Stomach (tissue), 8 donors: ENCODE measurements at regions not wholly inside any gene's neighbourhood (a gene's known extent, or its start where the extent isn't known, plus 50 kb on each side); places are given as distances from the start of the nearest gene placed in this dataset.

Experiments used
- DNase-seq, 2 donors: peaks; one replicate each; pipeline versions ENCODE4 v3.0.0 to v3.0.0-alpha.2; 2013 to 2019
- H3K27ac ChIP-seq, 5 donors: fragments of 200-600 bp in 4 of 5; sonication (generic) in 4 of 5; one replicate each; pipeline ENCODE4 v1.5.1; 2013 to 2019; ENCODE audit warnings: mild to moderate bottlenecking in 1 of 5, moderate library complexity in 1 of 5
- H3K27me3 ChIP-seq, 3 donors: fragments of 200-600 bp; sonication (generic); one replicate each; pipeline ENCODE4 v1.5.1; 2017 to 2019; ENCODE audit warnings: mixed run types in 1 of 3
- H3K36me3 ChIP-seq, 4 donors: fragments of 200-600 bp; sonication (generic); 1 replicate in 3 of 4; 2 replicates in 1 of 4; pipeline ENCODE4 v1.5.1; 2016 to 2019
- H3K4me1 ChIP-seq, 4 donors: fragments of 200-600 bp; sonication (generic); one replicate each; pipeline ENCODE4 v1.5.1; 2016 to 2019
- H3K4me3 ChIP-seq, 4 donors: fragments of 200-600 bp; sonication (generic) in 3 of 4; one replicate each; pipeline ENCODE4 v1.5.1; 2016 to 2019; ENCODE audit warnings: mild to moderate bottlenecking in 1 of 4
- H3K9me3 ChIP-seq, 4 donors: fragments of 200-600 bp; sonication (generic); one replicate each; pipeline ENCODE4 v1.5.1; 2016 to 2019
- CTCF ChIP-seq, 7 experiments: fragments of 450-650 bp in 4 of 7; fragments of 200-600 bp in 3 of 7; sonication (generic) in 3 of 7; IDR thresholded peaks; one replicate each; pipeline ENCODE4 v1.5.1; 2016 to 2019; ENCODE audit warnings: antibody characterized with exemption in 7 of 7, control low read depth in 2 of 7, mild to moderate bottlenecking in 1 of 7
- EP300 ChIP-seq: sonication (generic); formaldehyde crosslinking; IDR thresholded peaks from one replicate; pipeline ENCODE4 v1.6.1; 2017; ENCODE audit warnings: antibody characterized with exemption
- POLR2A ChIP-seq, 4 donors: fragments of 450-650 bp; IDR thresholded peaks; one replicate each; pipeline ENCODE4 v1.6.1; 2016; ENCODE audit warnings: antibody characterized with exemption in 4 of 4, control low read depth in 2 of 4, mild to moderate bottlenecking in 1 of 4, moderate library complexity in 1 of 4
- POLR2AphosphoS5 ChIP-seq, 3 donors: sonication (generic); formaldehyde crosslinking; IDR thresholded peaks; one replicate each; pipeline ENCODE4 v1.6.1; 2016; ENCODE audit warnings: antibody characterized with exemption in 3 of 3
- WGBS, 5 donors: extraction: QIAGEN DNeasy Blood & Tissue Kit in 3 of 5; methylation state at CpG; one replicate each; pipeline versions ENCODE4 v1.1.5 to v1.1.7; 2013 to 2018; 5-methylcytosine and 5-hydroxymethylcytosine counted together
- intact Hi-C: fragments of 100-400 bp; cut with DNase I; formaldehyde crosslinking; loops from one replicate; pipeline ENCODE4 v1.15.1; 2023; ENCODE audit warnings: low total_unique reads
- donor health status: healthy with polysubstance abuse.
- donor health status: Bipolar disorder and iron deficiency.
- donor health status: healthy.

GRCh38 chr9:115633104-115633503 is 515.1 kb upstream of the TNC start:
- DNase-seq: no peak
- WGBS, 5 donors: 58 to 74% (median 66%) methylated on average over 3 of the region's 3 CpGs
- H3K4me3 ChIP-seq: no peak overlapping the region
- H3K9me3 ChIP-seq: no peaks in the 10 kb centered on the region
- no peak overlapping the region for H3K27ac ChIP-seq
- TF ChIP-seq POLR2A (IDR thresholded peaks at IDR 0.05) (no peak), POLR2AphosphoS5 (IDR thresholded peaks at IDR 0.05) (no peak), EP300 (no peak), CTCF (IDR thresholded peaks at IDR 0.05) (no peak)
- no peaks in the 10 kb centered on the region for H3K4me1 ChIP-seq
- H3K27me3 ChIP-seq: no peaks in the 10 kb centered on the region
- intact Hi-C loops: no loop called here
- H3K36me3 ChIP-seq: no peaks in the 10 kb centered on the region

GRCh38 chr9:115635680-115636383 is 517.8 kb upstream of the PAPPA start:
- no peaks in the 10 kb centered on the region for H3K4me1 ChIP-seq
- DNase-seq: no peak
- no peak overlapping the region for H3K4me3 ChIP-seq
- no peaks in the 10 kb centered on the region for H3K36me3 ChIP-seq
- no peaks in the 10 kb centered on the region for H3K9me3 ChIP-seq
- intact Hi-C loops: no loop called here
- TF ChIP-seq POLR2A (IDR thresholded peaks at IDR 0.05) (no peak), EP300 (no peak), CTCF (IDR thresholded peaks at IDR 0.05) (no peak), POLR2AphosphoS5 (IDR thresholded peaks at IDR 0.05) (no peak)
- H3K27ac ChIP-seq: no peak overlapping the region
- H3K27me3 ChIP-seq: no peaks in the 10 kb centered on the region
- WGBS, 5 donors: 56 to 79% (median 65%) methylated on average over 1 of the region's 1 CpG

GRCh38 chr9:115636596-115636995 is 517.0 kb upstream of the PAPPA start:
- Histone ChIP-seq H3K36me3 (no peaks in the 10 kb centered on the region), H3K4me1 (no peaks in the 10 kb centered on the region), H3K27me3 (no peaks in the 10 kb centered on the region), H3K27ac (no peak overlapping the region), H3K4me3 (no peak overlapping the region), H3K9me3 (no peaks in the 10 kb centered on the region)
- TF ChIP-seq CTCF (IDR thresholded peaks at IDR 0.05): no peak
- no peak for TF ChIP-seq POLR2A (IDR thresholded peaks at IDR 0.05)
- intact Hi-C loops: no loop called here
- no peak for DNase-seq
- WGBS, 5 donors: 61 to 78% (median 73%) methylated on average over 4 of the region's 4 CpGs

GRCh38 chr9:115637661-115638060 is 515.9 kb upstream of the PAPPA start:
- TF ChIP-seq POLR2AphosphoS5 (IDR thresholded peaks at IDR 0.05): no peak
- no peak for TF ChIP-seq EP300
- no peak for TF ChIP-seq POLR2A (IDR thresholded peaks at IDR 0.05)
- no peak for TF ChIP-seq CTCF (IDR thresholded peaks at IDR 0.05)

More at GRCh38 chr9:115637661-115638060, 515.9 kb upstream of the PAPPA start:
- H3K4me1 ChIP-seq: no peaks in the 10 kb centered on the region
- intact Hi-C loops: no loop called here
- no peaks in the 10 kb centered on the region for H3K27me3 ChIP-seq
- no peak overlapping the region for H3K27ac ChIP-seq
- no peaks in the 10 kb centered on the region for H3K9me3 ChIP-seq
- H3K4me3 ChIP-seq: no peak overlapping the region
- peak in 1 of 2 donors; percentile 21 for DNase-seq
- no peaks in the 10 kb centered on the region for H3K36me3 ChIP-seq
